ENCODE measurements at regions not wholly inside any gene's neighbourhood (a gene's known extent, or its start where the extent isn't known, plus 50 kb on each side); places are given as distances from the start of the nearest gene placed in this dataset.

DNA sequence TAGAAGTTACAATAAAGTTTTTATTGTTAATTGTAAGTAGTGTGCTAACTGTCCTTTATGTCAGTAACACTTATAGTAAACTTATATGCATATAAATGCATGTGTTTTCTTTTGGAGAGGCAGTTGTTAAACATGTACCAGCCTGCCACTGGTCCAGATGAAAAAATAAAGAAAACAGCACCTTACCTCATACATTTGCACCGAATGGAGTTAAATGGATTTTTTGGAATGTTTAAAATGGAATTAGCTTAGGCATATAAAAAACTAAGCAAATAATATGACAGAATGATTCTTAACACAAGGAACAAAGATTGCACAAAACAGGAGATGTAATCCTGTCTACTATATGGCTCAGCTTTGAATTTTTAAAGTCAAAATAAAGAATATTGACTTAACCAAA is 50.2 kb upstream of the ALDH1A3 start:
- no peak for DNase-seq

Measured in activated CD4-positive, alpha-beta T cell treated with anti-CD3 and anti-CD28 coated beads, Interleukin-2, Interleukin-6, amounts not matched to agents 100 ng/mL and 50 ng/mL, durations not matched to agents 16 hours and 8 hours (primary cell).